ENCODE measurements at regions not wholly inside any gene's neighbourhood (a gene's known extent, or its start where the extent isn't known, plus 50 kb on each side); places are given as distances from the start of the nearest gene placed in this dataset.
A peak's percentile ranks its signal among the peaks of the same experiment; 100 is the strongest.
"Not testable (repeated sequence)": the region's sequence is repeated elsewhere in the genome, so short reads cannot be mapped to it uniquely, and the experiment has no call there.

DNA sequence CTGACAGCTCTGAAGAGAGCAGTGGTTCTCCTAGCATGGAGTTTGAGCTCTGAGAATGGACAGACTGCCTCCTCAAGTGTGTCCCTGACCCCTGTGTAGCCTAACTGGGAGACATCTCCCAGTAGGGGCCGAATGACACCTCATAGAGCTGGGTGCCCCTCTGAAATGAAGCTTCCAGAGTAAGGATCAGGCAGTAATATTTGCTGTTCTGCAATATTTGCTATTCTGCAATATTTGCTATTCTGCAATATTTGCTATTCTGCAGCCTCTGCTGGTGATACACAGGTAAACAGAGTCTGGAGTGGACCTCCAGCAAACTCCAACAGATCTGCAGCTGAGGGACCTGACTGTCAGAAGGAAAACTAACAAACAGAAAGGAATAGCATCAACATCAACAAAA is 105.5 kb downstream of the BUD13 start:
- not testable (repeated sequence) for DNase-seq (ENCODE audit: low spot score in 2 of 2); FAIRE-seq

DNA sequence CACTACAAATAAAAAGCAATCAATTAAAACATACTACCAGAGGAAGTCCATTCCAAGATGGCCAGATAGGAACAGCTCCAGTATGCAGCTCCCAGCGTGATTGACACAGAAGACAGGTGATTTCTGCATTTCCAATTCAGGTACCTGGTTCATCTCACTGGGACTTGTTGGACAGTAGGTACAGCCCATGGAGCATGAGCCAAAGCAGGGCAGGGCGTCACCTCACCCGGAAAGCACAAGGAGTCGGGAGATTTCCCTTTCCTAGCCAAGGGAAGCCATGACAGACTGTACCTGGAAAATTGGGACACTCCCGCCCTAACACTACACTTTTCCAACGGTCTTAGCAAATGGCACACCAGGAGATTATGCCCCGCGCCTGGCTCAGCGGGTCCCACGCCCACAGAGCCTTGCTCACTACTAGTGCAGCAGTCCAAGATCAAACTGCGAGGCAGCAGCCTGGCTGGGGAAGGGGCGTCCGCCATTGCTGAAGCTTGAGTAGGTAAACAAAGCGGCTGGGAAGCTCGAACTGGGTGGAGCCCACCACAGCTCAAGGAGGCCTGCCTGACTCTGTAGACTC is 106.0 kb downstream of the BUD13 start:
- not testable (repeated sequence) for DNase-seq (ENCODE audit: low spot score in 2 of 2); FAIRE-seq

DNA sequence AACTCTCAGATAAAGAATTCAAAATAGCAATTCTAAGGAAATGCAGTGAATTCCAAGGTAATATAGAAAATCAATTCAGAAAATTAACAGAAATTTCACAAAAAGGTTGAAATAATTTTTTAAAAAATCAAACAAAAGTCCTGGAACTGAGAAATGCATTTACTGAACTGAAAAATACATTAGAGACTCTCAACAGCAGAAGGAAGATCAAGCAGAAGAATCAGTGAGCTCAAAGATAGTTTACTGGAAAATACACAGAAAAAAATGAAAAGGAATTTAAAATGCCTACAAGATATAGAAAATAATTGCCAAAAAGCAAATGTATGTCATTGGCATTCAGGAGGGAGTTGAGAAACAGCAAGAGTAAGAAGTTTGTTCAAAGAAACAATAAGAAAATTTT is 107.3 kb downstream of the BUD13 start:
- DNase-seq (ENCODE audit: low spot score in 2 of 2) (no peak), FAIRE-seq (no peak)

DNA sequence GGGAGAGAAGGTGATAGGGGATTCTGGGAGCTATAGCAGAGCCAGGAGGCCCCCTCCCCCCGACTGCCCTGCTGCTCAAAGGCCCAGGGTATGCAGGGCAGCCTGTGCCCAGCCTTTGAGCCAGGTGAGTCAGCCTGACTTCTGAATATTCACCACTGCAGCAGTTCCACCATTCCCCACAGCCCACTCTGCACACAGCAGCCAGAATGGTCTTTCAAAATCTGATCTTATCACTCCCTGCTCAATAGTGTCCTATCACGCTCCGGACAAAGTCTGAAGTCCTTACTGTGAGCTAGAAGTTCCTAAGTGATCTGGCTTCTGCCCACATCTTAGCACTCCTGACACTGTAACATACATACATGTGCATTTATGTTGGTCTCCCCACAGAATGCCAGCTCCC is 111.7 kb downstream of the BUD13 start:
- DNase-seq (ENCODE audit: low spot score in 2 of 2) (no peak), FAIRE-seq (no peak)

DNA sequence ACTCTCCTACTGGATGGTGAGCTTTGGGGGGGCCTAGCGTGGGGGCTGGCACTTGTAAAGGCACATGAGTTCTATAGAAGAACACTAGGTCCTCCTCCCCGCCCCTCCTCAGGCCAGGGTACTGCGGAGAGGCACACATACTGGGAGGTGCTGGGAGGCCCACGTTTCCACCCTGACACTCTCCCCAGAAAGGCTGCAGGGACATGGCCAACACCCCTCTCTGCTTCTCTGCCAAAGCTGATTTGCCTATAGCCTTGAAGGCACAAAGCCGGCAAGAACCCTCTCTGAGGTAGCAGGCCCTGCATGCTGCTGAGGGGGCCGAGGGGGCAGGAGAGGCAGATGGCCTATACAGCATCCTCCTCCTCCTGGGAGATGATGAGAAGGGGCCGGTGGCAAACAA is 112.8 kb downstream of the BUD13 start:
- FAIRE-seq (no peak), DNase-seq (ENCODE audit: low spot score in 2 of 2) (no peak)

DNA sequence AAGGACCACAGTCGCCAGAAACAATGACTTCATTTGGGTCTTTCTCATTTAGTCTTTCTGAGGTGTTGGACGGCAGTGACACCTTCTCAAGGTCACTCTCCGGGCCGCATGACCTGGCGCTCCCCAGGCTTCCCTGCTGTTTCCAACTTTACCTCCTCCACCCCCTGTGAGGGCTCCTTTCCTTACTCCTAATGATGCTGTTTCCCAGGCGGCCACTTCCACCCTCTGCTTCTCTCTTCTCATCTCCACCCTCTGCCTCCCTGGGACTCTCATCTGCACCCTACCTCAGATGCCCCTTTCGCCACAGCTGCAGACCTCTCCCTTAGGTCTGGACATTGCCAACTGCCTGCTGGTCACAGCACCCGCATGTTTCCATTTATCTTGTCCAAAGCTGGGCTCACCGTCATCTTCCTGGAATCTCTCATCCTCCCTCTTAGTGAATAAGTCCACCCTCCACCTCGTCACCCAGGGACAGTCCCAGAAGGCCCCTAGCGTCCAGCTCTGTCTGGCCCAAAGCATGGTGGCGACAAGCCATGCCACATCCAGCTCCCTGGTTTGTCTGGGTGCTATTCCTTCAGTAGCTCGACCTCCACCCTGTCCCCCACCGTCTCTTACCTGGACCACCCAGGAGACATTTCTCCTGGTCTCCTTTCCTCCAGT is 113.8 kb downstream of the BUD13 start:
- DNase-seq (ENCODE audit: low spot score in 2 of 2) (no peak), FAIRE-seq (no peak)

DNA sequence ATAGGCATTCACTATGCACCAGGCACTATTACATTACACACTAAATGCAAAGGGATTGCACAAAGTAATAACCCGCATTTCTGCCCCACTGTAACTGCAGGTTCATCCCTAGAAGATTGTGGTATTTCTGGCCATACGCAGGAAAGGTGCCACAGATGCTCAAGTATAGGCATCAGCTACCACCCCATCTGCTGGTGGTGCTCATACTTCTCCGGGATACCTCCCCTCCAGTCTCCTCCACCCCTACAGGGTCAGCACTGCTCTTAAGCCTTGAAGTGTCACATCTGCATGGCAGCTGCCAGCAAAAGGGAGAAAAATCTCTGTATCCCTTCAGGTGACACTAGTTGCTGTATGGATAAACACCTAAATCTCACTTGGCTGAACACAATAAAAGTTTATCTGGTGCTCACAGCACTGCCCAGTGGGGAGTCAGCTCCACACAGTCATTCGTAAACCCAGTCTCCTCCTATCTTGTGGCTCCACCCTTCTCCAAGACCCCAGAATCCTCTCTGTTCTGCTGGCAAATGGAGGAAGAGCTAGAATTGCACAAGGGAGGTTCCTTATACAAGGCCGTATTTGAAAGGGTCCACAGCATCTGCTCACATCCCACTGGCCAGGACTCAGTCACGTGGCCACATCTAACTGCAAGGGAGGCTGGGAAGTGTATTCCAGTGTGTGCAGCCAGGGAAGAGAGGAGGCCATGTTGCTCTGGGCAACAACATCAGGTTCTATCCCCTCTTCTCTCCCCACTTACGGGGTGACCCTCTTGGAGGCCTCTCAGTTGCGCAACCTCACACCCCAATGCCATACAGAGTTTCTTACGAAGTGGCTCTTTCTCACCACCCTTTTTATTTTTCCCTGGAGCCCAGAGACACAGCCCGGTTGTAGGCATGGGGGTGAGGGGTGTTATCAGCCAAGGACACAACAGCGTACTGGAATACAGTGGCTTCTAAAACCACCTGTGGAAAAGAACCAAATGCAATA is 114.7 kb downstream of the BUD13 start:
- DNase-seq (ENCODE audit: low spot score in 2 of 2), result no peak
- FAIRE-seq, result no peak

DNA sequence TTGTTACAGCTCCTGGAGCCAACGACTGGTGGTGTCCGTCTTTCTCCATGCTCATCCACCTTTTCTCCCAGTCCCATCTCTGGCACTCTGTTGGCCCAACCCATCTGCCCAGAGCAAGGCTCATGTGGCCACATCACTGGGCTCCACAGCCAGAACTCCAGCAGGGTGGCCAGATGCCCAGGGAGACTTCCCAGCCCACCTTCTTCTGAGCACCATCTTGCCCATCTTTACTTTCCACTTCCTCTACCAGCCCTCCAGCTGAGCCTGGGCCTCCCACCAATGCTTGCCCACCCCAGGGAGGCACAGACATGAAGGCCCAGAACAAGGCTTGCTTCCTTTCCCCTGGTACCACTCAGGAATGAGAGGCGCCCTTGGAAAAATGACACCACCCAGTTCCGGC is 116.8 kb downstream of the BUD13 start:
- FAIRE-seq (no peak), DNase-seq (ENCODE audit: low spot score in 2 of 2) (no peak)

DNA sequence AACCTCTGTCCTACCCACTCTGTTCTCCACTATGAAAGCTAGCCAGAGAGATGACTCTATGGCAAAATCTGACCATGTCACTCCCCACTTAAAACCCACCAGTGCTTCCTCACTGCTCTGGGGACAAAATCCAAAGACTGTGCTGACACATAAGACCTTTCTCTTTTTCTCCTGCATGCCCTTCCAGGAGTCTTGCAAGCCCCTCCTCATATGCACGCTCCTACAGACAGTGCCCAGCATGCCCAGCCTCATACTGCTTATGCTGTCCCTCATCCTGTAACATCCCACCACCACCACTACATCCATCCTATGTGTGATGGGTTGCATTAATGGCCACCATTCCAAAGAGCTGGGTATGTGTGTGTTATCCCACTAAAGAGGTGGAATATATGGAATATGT is 118.3 kb downstream of the BUD13 start:
- FAIRE-seq (no peak), DNase-seq (ENCODE audit: low spot score in 2 of 2) (no peak)

DNA sequence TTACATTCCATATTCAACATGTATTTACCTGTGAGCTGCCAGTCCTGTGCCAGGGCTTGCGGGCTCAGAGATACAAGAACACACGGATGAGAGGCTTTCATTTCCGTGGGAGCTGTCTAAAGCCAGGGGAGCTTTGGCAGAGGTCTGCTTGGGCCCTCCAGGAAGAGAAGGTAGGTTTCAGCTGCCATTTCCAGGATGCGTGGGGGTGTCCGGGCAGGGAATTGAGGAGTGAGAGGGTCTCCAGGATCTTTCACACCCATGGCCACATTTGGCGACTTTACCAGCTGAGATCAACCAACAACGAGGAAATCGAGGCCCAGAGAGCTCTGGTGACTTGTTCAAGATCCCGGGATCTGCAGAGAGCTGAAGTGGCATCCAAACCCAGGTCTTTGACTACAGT is 119.6 kb downstream of the BUD13 start:
- DNase-seq (ENCODE audit: low spot score in 2 of 2), result no peak
- no peak for FAIRE-seq

DNA sequence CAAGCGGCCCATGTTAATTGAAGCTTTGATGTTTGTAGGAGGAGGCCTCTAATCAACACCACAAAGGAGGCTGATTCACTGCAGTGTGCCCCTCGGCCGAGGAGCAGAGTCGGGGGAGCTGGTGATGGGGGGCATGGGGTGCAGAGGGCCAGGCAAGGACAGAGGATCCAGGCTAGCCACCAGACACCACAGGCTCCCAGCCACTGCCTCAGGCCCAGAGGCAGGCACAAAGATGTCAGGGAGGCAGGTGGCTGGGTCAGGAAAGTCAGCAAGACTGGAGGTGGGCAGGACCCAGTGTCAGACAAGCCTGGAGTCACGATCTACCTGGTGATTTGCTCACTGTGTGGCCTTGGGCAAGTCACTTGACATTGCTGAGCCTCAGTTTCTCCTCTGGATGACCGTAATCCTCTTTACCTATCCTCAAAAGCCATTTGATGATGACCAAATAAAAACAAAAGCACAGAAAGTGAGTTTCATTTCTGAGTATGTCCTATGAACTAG is 121.0 kb downstream of the BUD13 start:
- no peak for FAIRE-seq
- no peak for DNase-seq (ENCODE audit: low spot score in 2 of 2)

DNA sequence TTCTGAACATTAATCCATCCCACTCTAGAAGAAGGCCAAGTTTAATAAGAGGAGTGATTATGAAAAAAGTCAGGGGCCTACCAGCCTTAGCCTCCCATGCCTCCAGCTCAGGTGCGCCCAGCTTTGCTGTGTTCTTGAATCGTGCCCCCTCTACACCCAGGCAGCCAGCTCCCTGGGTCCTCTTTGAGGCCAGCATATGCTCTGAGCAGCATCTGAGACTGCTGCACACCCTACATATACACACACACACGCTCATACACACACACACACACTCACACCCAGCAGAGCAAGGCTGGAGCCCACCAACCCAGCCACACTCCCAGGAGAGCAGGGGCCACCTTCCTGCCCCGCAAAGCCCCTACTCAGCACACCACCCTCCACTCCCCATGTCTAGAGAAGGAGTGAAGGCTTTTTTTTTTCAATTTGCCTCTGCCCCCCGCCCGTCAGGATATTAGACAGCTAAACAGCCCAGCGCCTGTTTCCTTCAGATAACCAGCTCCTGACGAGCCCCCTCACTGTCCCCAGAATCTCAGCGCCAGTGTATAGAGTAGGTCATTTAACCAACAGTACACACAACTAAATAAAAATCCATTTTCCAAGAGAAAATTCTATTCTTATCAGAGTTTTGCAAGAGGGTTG is 121.6 kb downstream of the BUD13 start:
- DNase-seq (ENCODE audit: low spot score in 2 of 2) (no peak), FAIRE-seq (no peak)

DNA sequence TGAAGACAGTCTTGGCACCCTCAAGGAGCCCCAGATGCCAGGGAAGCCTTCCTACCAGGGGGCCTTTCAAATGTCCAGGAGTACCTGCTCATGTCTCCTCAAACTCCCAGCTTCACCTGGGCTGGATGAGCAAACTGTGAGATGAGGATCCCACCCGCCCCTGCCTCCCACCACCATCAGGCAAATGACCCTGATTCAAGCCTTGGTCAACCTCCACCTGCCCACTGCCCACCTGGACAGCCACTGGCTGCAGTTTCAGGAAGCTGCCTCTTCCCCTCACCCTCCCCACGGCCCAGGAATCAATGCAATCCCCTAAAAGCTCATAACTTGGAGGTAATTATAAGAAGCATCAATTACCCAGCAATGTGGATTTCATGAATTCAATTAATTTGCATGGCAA is 122.7 kb downstream of the BUD13 start:
- no peak for DNase-seq (ENCODE audit: low spot score in 2 of 2)
- no peak for FAIRE-seq

DNA sequence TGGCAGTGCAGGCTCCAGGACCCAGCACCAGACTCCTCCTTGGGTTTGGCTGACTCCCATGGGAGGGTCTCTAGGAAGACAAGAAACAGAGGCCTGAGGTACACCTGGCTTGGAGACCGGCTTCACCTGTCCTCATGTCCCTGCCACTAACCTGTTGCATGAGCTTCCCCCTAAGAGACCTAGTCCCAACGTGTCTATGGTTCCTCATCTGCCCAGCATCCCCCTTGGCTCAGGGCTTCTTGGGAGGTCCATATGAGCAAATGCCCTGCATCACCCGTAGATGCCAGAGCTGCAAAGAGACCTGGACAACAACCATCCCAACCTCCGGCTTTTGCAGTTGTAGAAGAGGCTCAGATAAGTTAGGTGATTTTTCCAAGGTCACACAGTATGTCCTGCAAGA is 123.5 kb downstream of the BUD13 start:
- no peak for FAIRE-seq
- no peak for DNase-seq (ENCODE audit: low spot score in 2 of 2)

DNA sequence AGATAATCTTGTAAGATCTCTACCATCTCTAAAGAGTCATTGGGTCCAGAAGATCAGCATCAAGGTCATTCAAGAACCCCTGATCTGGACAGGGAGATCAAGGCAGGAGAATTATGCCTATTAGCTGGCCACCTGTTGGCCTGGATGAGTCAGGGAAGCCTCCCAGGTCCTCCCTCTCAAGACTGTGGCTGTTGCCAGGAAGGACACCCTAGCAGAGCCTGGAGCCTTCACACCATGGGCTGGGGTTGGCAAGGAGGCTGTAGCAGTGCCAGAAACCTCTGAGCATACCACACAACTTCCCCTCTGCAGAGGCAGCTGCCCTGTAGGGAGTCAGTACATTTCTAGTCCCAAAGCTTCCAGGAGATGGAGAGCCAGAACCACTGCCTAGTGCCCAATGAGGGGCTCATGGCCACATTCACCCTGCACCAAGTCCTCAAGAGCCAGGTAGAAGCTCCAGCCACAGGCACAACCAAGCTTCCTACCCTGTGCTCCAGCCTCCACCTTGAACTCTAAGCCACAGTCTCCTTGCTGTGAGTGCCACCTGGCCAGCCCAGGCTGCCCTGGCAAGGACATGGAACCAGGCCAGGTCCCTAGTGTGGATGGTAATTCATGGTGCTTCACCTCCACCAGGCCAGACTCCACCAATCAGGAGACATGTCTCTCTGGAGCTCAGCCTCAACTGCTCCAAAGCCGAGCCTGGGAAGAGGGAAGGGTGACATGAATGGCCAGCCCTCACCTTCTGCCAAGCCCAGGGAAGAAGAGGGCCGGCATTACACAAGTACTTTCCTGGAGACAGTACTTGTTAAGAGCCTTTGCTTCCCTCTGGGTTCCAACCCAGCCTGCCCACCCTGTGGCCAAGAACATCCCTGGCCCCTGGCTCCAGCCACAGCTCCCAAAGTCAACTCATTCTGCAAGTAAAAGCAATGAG is 124.3 kb downstream of the BUD13 start:
- DNase-seq (ENCODE audit: low spot score in 2 of 2) (no peak), FAIRE-seq (no peak)

DNA sequence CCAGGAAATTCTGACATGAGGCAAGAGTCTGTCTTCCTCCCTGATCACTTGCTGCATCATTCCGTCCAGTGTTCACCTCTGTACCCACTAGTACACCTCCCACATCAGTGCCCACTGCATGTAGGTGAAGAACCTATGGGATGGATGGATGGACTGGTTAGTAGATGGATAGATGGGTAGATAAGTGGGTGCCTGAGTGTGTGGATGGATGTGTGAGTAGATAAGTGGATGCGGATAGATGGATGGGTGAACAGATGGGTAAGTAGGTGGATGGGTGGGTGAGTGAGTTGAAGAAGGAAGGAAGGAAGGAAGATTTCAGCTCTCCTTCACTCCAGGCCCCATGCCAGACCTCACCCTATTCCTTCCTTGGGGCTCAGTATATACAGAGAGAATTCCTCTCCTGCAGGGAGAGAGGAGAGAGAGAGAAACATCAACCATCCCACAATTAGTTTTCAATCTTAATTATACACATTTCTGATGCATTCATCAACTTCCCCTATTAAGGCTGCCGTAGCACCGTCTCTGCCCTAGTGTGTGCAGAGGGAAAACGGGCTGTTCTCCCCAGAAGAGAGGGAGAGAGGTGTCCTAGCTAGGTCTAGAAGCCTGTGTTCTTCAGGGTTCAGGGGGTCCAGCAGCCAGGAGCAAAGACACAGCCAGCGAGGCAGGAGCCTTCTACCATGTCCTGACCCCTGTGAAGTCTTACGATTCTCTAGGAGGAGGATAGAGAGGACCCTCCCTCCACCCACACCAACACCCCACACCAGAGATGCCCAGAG is 125.3 kb downstream of the BUD13 start:
- no peak for FAIRE-seq

DNA sequence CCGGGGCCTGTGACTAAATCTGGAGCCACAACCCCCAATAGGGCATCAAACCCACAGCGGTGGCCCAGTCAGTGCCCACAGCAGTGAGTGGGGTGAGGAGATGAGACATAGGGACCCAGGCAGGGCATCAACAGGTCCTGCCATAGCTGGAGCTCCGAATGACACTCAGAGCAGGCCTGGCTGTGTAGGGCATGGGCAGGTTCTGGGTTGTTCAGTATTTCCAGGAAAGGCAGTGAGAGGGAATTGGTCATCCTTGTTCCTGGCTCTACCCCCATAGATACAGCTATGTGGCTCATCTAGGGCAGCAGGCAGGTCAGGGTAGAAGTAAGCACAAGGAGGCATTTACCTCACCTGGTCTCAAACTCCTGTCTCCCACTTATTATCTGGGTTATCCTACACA is 126.6 kb downstream of the BUD13 start:
- DNase-seq (ENCODE audit: low spot score in 2 of 2), result no peak

More for the DNA sequence above, 125.3 kb downstream of the BUD13 start:
- DNase-seq (ENCODE audit: low spot score in 2 of 2), result peak in 1 of 2 donors; percentile 19

DNA sequence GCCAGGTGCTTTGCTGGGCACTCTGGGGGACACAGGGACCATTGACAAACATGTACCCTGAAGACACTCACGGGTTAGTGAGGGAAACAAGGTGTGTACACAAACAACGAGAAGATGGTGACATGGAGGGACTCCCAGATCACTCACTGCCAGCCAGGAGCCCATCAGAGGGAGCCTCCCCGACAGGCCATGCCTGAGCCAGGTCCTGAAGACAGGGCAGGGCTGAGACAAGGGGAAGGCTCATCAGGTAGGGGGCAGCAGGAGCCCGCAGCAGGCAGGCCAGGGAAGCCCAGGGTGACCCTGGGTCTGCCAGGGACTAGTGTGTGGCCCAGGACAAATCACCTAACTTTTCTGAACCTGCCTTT is 127.9 kb downstream of the BUD13 start:
- no peak for DNase-seq (ENCODE audit: low spot score in 2 of 2)
- FAIRE-seq, result no peak

More for the DNA sequence above, 126.6 kb downstream of the BUD13 start:
- FAIRE-seq, result no peak

Measured in frontal cortex (tissue), 3 donors.